HL-60 (cell line): ENCODE measurements at regions not wholly inside any gene's neighbourhood (a gene's known extent, or its start where the extent isn't known, plus 50 kb on each side); places are given as distances from the start of the nearest gene placed in this dataset.
"Not testable (repeated sequence)": the region's sequence is repeated elsewhere in the genome, so short reads cannot be mapped to it uniquely, and the experiment has no call there.

ENCODE experiments used
- CTCF ChIP-seq: IDR thresholded peaks from one replicate; pipeline ENCODE4 v1.5.1; 2011; ENCODE audit warnings: low read length, control low read depth, inconsistent platforms; ENCODE audit not compliant: insufficient read depth
- POLR2AphosphoS5 ChIP-seq: IDR thresholded peaks from 2 replicates; pipeline ENCODE4 v1.6.1; 2012; ENCODE audit warnings: low read depth
- SPI1 ChIP-seq: IDR thresholded peaks from 2 replicates; pipeline ENCODE4 v1.6.1; 2012; ENCODE audit warnings: low read depth, mild to moderate bottlenecking, borderline replicate concordance

- TF ChIP-seq CTCF, POLR2AphosphoS5: not testable (repeated sequence)
- peak; percentile 70 for TF ChIP-seq SPI1
Observed at GRCh38 chr5:8563540-8563939, 694.6 kb downstream of the MTRR start.
